IPS-NIHi11 (cell line): ENCODE measurements at regions not wholly inside any gene's neighbourhood (a gene's known extent, or its start where the extent isn't known, plus 50 kb on each side); places are given as distances from the start of the nearest gene placed in this dataset.
"Not testable (repeated sequence)": the region's sequence is repeated elsewhere in the genome, so short reads cannot be mapped to it uniquely, and the experiment has no call there.

ENCODE experiments used
- DNase-seq: peaks from one replicate; pipeline ENCODE4 v3.0.0; 2012; ENCODE audit warnings: mixed read lengths, low spot score

DNA sequence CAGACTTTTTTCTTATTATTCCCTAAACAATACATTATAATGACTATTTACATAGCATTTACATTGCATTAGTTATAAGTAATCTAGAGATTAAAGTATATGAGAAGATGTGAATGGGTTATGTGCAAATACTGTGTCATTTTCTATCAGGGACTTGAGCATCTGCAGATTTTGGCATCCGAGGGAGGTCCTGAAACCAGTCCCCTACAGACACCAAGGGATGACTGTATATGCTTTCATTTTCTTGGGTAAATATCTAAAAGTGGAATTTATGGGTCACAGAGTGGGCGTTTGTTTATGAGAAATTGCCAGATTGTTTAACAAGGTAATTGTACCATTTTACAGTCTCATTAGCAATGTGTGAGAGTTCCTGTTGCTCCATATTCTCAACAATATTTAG lies 454.5 kb upstream of the API5 start:
- no peak for DNase-seq

DNA sequence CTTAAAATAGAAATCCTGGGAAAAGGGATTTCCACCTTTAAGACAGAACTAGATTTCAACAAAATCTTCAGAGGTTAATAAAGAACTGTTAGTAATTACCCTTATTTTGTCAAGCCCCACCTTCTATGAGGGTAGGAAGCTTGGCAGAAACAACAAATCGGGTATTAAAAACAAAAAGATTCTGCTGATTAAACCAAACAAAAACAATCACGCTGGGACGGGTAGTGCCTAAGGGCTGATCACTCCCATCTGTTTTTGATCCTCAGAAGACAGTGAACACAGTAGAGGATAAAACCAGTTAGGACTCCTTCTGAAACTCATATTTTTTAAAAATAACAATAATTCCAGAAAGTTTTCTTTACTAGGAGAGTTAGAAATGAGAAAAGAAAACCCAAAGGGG lies 441.3 kb upstream of the API5 start:
- no peak for DNase-seq

DNA sequence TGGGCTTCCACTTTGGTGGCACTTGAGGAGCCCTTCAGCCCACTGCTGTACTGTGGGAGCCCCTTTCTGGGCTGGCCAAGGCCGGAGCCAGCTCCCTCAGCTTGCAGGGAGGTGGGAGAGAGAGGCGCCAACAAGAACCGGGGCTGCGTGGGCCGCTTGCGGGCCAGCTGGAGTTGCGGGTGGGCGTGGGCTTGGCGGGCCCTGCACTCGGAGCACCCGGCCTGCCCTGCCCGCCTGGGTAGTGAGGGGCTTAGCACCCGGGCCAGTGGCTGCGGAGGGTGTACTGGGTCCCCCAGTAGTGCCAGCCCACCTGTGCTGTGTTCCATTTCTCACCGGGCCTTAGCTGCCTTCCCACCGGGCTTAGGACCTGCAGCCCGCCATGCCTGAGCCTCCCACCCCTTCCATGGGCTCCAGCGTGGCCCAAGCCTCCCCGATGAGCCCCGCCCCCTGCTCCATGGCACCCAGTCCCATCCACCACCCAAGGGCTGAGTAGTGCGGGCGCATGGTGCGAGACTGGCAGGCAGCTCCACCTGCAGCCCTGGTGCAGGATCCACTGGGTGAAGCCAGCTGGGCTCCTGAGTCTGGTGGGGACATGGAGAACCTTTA lies 437.9 kb upstream of the API5 start:
- not testable (repeated sequence) for DNase-seq

- DNase-seq, result not testable (repeated sequence)
Observed at GRCh38 chr11:42881335-42881734, 430.5 kb upstream of the API5 start.

DNA sequence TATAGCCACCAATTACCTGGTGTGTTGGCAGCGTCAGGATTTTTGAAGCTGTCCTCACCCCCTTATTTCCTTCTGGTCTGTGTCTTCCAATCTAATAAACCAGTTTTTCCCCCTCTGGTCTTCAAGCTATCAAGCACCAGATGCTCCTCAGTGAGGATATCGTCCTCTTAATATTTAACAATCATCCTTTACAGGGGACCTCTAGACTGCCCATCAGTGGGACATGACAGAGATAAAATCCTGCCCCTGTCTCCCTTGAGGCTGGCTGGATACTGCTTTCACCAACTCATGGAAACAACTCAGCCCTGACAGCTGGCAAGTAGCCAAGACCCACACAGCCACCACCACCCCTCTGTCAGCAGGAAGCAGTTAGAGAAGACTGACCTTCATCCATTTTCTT lies 421.0 kb upstream of the API5 start:
- DNase-seq, result no peak

DNA sequence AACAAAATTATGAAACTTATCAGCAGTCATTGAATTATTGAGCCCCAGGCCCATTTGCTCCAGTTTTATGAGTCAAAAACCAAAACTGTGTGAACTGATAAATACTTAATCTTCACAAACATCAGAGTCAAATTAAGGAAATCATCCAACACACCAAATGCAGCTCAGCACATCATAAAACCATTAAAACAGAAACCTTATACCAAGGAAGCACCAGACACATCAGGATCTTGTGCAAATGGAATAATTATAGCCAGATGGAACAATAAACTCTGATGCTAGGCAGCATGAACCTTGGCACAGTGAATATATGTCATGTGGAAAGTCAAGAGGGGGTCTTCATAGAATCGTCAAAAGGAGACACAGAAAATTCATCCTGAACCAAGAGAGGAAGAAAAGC lies 410.7 kb upstream of the API5 start:
- DNase-seq, result no peak

DNA sequence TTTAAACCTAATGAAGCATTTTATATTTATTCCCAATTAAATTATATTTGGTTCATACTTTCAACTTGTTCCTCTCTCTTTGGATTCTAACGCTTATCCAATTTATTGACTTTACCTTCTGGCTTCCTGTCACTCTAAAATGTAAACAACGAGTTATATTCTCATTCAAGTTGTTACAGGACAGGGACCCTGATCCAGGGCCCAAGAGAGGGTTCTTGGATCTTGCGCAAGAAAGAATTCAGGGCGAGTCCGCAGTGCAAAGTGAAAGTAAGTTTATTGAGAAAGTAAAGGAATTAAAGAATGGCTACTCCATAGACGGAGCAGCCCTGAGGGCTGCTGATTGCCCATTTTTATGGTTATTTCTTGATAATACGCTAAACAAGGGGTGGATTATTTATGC lies 405.6 kb upstream of the API5 start:
- DNase-seq, result no peak

DNA sequence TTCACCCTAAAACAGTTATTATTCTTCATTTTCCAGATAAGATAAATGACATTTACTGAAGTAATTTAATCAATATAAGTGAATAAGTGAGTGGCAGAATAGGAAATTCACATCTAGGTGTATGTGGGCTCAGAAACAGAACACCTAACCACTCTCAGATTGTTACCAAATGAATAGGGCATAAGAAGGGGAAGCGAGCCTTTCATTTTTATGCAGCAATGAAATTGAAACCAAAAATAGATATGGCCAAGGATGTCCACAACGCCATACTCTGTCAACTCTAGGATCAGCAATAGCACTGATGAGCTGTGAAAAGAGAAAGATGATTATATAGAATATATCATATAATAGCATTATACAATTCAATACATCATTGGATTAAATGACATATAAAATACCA lies 398.1 kb upstream of the API5 start:
- DNase-seq, result no peak

DNA sequence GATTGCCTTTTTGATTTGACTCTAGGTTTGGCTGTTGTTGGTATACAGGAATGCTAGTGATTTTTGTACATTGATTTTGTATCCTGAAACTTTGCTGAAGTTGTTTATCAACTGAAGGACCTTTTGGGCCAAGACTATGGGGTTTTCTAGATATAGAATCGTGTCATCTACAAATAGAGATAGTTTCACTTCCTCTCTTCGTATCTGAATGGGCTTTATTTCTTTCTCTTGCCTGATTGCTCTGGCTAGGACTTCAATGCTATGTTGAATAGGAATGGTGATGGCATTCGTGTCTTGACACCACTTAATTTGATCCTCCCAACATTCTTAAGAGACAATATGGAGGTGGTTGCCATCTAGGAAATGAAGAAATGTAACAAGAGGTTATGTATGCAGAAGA lies 388.1 kb upstream of the API5 start:
- DNase-seq, result no peak

GRCh38 chr11:42925916-42926315 lies 385.9 kb upstream of the API5 start:
- no peak for DNase-seq

- DNase-seq, result no peak
Observed at GRCh38 chr11:42947405-42947804, 364.4 kb upstream of the API5 start.

DNA sequence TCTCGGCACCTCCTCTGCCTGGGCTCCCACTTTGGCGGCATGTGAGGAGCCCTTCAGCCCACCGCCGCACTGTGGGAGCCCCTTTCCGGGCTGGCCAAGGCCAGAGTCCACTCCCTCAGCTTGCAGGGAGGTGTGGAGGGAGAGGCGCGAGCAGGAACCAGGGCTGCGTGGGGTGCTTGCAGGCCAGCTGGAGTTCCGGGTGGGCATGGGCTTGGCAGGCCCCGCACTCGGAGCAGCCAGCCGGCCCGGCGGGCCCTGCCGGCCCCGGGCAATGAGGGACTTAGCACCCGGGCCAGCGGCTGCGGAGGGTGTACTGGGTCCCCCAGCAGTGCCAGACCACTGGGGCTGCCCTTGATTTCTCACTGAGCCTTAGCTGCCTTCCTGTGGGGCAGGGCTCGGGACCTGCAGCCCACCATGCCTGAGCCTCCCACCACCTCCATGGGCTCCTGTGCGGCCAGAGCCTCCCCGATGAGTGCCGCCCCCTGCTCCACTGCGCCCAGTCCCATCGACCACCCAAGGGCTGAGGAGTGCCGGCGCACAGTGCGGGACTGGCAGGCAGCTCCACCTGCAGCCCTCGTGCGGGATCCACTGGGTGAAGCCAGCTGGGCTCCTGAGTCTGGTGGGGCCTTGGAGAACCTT lies 361.9 kb upstream of the API5 start:
- DNase-seq, result not testable (repeated sequence)

GRCh38 chr11:42951266-42951665 lies 360.5 kb upstream of the API5 start:
- no peak for DNase-seq

GRCh38 chr11:42957831-42958230 lies 354.0 kb upstream of the API5 start:
- no peak for DNase-seq

DNA sequence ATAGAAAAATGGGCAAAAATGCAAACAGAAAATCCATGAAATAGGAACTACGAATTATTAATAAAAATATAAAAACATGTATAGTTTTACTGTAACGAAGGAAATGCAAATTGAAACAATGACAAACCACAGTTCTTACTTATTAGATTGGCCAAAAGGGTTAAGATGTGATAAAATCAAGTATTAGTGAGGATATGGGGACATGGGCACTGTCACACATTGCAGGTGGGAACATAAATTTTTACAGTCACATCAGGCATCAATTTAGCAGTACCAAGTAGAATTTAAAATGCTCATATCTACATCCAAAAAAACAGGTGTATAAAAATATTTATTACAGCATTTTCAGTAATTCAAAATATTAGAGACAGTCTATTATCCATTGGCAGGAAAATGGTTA lies 353.2 kb upstream of the API5 start:
- no peak for DNase-seq

DNA sequence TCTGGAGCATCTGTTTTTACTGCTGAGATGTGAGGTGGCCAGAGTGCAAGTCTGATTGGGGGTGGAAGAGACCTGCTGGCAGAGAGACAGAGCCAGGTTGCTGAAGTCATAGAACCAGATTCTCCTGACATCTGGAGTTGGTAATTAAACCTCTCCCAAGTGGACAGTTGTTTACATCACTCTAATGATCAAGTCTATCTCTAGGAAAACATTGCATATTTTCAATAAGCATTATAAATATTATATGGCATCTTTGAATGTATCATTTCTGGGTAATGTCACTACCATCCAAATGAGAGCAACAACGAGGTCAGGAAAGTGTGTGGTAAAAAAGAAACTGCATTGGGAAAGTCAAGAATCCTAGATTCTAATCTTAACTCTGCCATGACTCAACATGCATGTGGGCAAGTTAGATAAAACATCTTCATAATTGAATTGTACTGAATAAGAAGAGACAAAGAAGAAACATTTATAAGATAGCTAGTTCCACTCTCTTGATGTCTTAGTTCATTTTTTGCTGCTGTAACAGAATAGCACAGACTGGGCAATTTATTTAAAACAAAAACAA lies 351.2 kb upstream of the API5 start:
- DNase-seq, result no peak

DNA sequence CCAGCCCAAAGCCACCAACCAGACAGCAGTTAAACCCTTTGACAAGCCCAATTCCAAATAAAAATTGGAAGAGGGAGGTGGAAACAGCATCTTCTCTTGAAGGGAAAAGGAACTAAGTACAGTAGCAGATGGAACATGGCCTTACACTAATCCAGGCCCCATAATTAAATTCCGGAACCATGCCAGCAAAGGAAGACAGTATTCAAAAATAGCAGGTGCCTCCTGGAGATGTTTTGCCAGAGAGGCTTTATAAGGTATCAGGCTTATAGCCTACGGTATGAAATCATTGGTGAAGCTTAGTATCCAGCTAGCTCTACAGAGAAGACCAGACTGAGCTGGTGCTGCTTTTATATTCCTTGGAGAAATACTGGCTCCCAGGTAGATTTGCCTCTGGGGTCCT lies 344.1 kb upstream of the API5 start:
- DNase-seq, result no peak

- no peak for DNase-seq
Observed at GRCh38 chr11:42972741-42973140, 339.1 kb upstream of the API5 start.

DNA sequence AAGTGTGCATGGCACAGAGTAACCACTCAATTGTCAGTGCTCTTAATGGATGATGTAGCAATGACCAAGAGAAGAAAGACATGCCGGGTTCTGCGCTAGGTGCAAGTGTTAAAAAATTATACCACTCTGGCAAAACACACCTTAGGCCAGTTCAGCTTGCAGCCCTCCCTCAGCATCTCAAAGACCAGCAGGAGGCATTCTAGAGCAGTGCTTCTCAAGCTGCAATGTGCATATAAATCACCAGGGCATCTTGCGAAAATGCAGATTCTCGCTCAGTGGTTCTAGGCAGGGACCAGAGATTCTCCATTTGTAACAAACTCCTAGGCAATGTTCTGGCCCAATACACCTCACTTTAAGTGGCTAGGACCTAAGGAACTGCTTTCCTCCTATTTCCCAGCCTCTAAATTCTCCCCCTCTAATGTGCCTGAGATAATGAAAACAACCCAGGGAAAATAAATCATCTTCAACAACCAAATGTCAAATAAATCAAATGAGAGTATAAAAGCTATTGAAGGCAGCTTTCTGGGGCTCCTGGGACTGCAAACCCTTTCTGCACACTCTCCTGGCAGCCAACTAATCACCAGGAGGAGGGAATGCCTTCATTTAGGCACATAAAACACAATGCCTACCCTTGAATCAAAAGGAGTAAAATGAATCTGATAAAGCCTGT lies 337.2 kb upstream of the API5 start:
- DNase-seq, result peak; percentile 13

DNA sequence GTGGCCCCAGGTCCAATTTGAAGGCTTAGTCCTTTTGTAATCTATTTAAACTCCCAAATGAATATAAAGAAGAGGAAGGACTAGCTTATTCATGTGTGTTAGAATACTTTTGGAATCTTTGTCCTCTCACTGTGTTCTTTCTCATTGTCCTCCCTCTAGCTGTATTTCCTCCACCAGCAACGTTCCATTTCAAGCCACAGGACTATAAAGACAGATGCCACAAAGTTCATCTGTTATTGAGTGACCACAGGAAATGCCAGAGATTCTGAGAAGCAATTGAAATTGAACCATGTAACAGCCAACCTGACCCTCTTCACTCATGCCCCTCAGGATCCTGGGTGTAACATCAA lies 336.6 kb upstream of the API5 start:
- no peak for DNase-seq

DNA sequence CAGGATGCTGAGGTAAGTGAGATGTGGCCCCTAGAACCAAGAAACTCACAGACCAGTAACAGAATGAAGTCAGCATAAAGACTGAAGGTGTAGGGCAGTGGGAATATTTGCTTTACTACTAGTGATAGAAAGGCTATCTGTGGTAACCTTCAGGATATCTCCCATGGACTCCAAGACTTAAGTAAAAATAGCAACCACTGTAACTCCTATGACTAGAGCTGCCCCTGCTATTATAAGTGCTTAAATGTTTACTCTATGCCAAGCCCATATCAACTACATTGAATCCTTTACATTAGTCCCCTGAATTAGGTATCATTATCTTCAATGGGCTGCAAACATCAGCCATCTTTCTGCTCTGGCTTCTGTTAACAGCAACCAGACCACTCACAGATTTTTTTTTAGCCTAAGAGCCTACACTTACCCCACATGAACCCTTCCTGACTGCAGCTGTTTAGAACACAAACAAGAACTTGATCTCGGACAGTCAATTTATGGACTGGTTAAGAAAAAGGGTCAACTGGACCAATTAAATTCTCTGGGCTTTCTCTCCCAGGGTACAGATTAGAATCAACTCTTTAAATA lies 335.1 kb upstream of the API5 start:
- no peak for DNase-seq

- DNase-seq, result no peak
Observed at GRCh38 chr11:42992594-42992993, 319.2 kb upstream of the API5 start.
